Gastroesophageal sphincter (tissue), 3 donors: ENCODE measurements at regions not wholly inside any gene's neighbourhood (a gene's known extent, or its start where the extent isn't known, plus 50 kb on each side); places are given as distances from the start of the nearest gene placed in this dataset.

Source experiments
- CTCF ChIP-seq, 4 experiments: fragments of 200-600 bp in 2 of 4; fragments of 450-650 bp in 2 of 4; sonication (generic) in 1 of 4; IDR thresholded peaks; one replicate each; pipeline ENCODE4 v1.5.1; 2017 to 2019; ENCODE audit warnings: antibody characterized with exemption in 4 of 4, mild to moderate bottlenecking in 2 of 4, moderate library complexity in 2 of 4
- POLR2AphosphoS5 ChIP-seq: sonication (generic); formaldehyde crosslinking; IDR thresholded peaks from one replicate; pipeline ENCODE4 v1.6.1; 2017; ENCODE audit warnings: antibody characterized with exemption

DNA sequence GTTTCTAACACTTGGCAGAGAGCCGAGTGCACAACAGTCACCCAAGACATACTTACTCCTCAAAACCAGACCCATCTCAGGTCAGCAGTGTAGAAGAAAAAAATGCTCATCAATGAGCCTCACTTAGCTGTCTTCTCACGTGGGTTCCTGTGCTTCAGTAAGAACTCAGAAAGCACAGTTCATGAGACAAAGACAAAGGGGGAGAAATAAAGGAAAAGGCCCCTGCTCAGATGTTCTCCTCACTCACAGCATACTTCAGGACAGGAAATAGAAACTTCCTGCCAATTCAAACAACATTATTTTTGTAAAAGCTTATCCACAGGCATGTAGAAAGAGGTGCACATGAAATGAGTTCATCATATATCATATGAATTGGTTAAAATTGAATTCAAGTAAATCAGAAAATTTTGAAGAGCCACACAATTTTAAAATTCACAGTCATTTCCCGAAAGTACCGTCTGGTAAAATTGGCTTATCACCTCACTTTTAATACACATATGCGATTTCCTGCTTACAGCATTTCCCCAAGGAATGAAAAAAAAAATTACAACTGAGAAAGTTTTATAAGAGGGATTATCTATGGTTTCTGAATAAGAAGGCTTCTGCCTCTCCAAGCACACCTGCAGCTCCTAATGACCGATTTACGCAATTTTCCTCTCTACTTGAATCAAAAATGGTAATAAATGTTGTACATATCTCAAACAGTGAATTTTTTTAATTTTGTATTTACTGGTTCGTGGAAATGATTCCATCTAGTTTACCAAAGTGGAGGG is 328.3 kb downstream of the TMEM167A start:
- TF ChIP-seq CTCF (IDR thresholded peaks at IDR 0.05) (no peak), POLR2AphosphoS5 (no peak)
